ENCODE measurements at regions not wholly inside any gene's neighbourhood (a gene's known extent, or its start where the extent isn't known, plus 50 kb on each side); places are given as distances from the start of the nearest gene placed in this dataset.

DNA sequence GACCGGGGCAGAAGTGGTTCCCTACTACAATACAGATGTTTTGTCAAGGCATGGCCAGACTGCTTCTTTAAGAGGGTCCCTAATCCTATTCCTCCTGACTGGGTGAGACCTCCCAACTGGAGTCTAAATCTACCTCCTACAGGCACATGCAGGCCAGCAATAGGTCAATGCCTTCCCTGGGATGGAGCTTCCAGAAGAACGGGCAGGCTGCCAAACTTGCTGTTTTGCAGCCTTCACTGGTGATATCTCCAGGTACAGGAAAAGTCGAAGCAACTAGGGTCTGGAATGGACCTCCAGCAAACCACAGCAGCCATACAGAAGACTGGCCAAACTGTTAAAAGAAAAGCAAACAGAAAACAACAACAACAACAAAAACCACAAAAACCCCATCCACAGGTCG is 678.4 kb upstream of the DIAPH2 start:
- no peak overlapping the region for H3K23ac ChIP-seq (ENCODE audit: low read length in 2 of 2)
- no peak overlapping the region for H4K91ac ChIP-seq (ENCODE audit: low read length)
- no peak overlapping the region for H3K18ac ChIP-seq (ENCODE audit: low read depth in 1 of 2, low read length in 2 of 2)
- no peaks in the 10 kb centered on the region for H3K79me1 ChIP-seq (replicated peaks; ENCODE audit: low read length, poor library complexity, severe bottlenecking)
- no peak overlapping the region for H3K27ac ChIP-seq (ENCODE audit: low read length, poor library complexity, severe bottlenecking)
- no peak overlapping the region for H3K4ac ChIP-seq (ENCODE audit: low read depth in 1 of 2, low read length in 2 of 2)
- WGBS, result 80% methylated on average over 4 of the region's 4 CpGs
- H3K14ac ChIP-seq (ENCODE audit: low read length in 2 of 2), result no peak overlapping the region
- peaks cover 5% of the 10 kb centered on the region for H3K9me3 ChIP-seq (ENCODE audit: control insufficient read depth, low read length)
- no peak overlapping the region for H3K4me2 ChIP-seq (ENCODE audit: low read length, poor library complexity, severe bottlenecking)
- no peaks in the 10 kb centered on the region for H3K36me3 ChIP-seq (ENCODE audit: control insufficient read depth in 1 of 2, insufficient read depth in 2 of 2, low read depth in 1 of 2, low read length in 2 of 2)
- H2AFZ ChIP-seq (ENCODE audit: low read depth, low read length), result no peak overlapping the region
- no peak overlapping the region for H4K8ac ChIP-seq (ENCODE audit: low read length)
- H2AK5ac ChIP-seq (ENCODE audit: low read length, severe bottlenecking), result no peak overlapping the region
- no peak overlapping the region for H2BK12ac ChIP-seq (ENCODE audit: low read length in 2 of 2)
- peaks cover 1% of the 10 kb centered on the region for H3K4me1 ChIP-seq (ENCODE audit: control insufficient read depth, insufficient read depth, low read depth, low read length)
- no peak overlapping the region for H2BK15ac ChIP-seq (ENCODE audit: low read depth, poor library complexity, severe bottlenecking)
- H2BK5ac ChIP-seq (ENCODE audit: low read depth, low read length, poor library complexity, severe bottlenecking), result no peak overlapping the region
- no peaks in the 10 kb centered on the region for H3K27me3 ChIP-seq (ENCODE audit: control insufficient read depth in 1 of 2, insufficient read depth in 1 of 2, low read length in 2 of 2)
- H3K9ac ChIP-seq (ENCODE audit: low read length), result no peak overlapping the region
- no peak overlapping the region for H2BK120ac ChIP-seq (ENCODE audit: low read depth, low read length)
- no peak overlapping the region for H3K4me3 ChIP-seq (ENCODE audit: insufficient read depth in 1 of 2, low read depth in 1 of 2, low read length in 2 of 2)
- no peak for DNase-seq

- no peak for DNase-seq
- no peaks in the 10 kb centered on the region for H3K27me3 ChIP-seq (ENCODE audit: control insufficient read depth in 1 of 2, insufficient read depth in 1 of 2, low read length in 2 of 2)
- no peaks in the 10 kb centered on the region for H3K79me1 ChIP-seq (replicated peaks; ENCODE audit: low read length, poor library complexity, severe bottlenecking)
- H2BK120ac ChIP-seq (ENCODE audit: low read depth, low read length), result no peak overlapping the region
- WGBS, result 85% methylated on average over 2 of the region's 2 CpGs
- no peaks in the 10 kb centered on the region for H3K4me1 ChIP-seq (ENCODE audit: control insufficient read depth, insufficient read depth, low read depth, low read length)
- H3K36me3 ChIP-seq (ENCODE audit: control insufficient read depth in 1 of 2, insufficient read depth in 2 of 2, low read depth in 1 of 2, low read length in 2 of 2), result no peaks in the 10 kb centered on the region
- no peak overlapping the region for H3K18ac ChIP-seq (ENCODE audit: low read depth in 1 of 2, low read length in 2 of 2)
- peaks cover 10% of the 10 kb centered on the region for H3K9me3 ChIP-seq (ENCODE audit: control insufficient read depth, low read length)
- H4K8ac ChIP-seq (ENCODE audit: low read length), result no peak overlapping the region
- H3K23ac ChIP-seq (ENCODE audit: low read length in 2 of 2), result no peak overlapping the region
- H2AK5ac ChIP-seq (ENCODE audit: low read length, severe bottlenecking), result no peak overlapping the region
- no peak overlapping the region for H3K9ac ChIP-seq (ENCODE audit: low read length)
- no peak overlapping the region for H3K4me3 ChIP-seq (ENCODE audit: insufficient read depth in 1 of 2, low read depth in 1 of 2, low read length in 2 of 2)
- no peak overlapping the region for H4K91ac ChIP-seq (ENCODE audit: low read length)
- H3K14ac ChIP-seq (ENCODE audit: low read length in 2 of 2), result no peak overlapping the region
- no peak overlapping the region for H2BK5ac ChIP-seq (ENCODE audit: low read depth, low read length, poor library complexity, severe bottlenecking)
- H2AFZ ChIP-seq (ENCODE audit: low read depth, low read length), result no peak overlapping the region
- H2BK12ac ChIP-seq (ENCODE audit: low read length in 2 of 2), result no peak overlapping the region
- H3K4me2 ChIP-seq (ENCODE audit: low read length, poor library complexity, severe bottlenecking), result no peak overlapping the region
- H3K4ac ChIP-seq (ENCODE audit: low read depth in 1 of 2, low read length in 2 of 2), result no peak overlapping the region
- H2BK15ac ChIP-seq (ENCODE audit: low read depth, poor library complexity, severe bottlenecking), result no peak overlapping the region
- no peak overlapping the region for H3K27ac ChIP-seq (ENCODE audit: low read length, poor library complexity, severe bottlenecking)
These were observed 657.2 kb upstream of the DIAPH2 start for GRCh38 chrX:96027407-96027806.

DNA sequence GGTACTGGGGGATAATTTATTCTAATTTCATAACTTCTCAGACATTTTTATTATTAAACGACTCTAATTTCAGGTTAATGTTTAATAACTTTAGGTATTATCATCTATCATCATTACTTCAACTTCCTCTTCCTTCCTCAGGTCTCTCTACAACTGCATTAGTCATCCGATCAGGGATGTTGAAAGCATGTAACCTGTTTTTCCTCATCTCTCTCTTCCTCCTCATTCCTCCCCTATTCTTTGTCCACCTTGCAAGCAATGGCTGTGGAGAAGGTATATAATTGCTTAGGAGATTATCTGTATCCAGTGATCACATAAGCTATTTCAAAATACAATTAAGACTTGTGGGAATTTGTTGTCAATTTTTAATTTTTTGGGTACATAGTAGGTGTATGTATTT is 632.6 kb upstream of the DIAPH2 start:
- H4K91ac ChIP-seq (ENCODE audit: low read length), result no peak overlapping the region
- DNase-seq, result no peak
- WGBS, result 80% methylated on average over 1 of the region's 2 CpGs
- no peak overlapping the region for H2BK12ac ChIP-seq (ENCODE audit: low read length in 2 of 2)
- H2BK5ac ChIP-seq (ENCODE audit: low read depth, low read length, poor library complexity, severe bottlenecking), result no peak overlapping the region
- H3K36me3 ChIP-seq (ENCODE audit: control insufficient read depth in 1 of 2, insufficient read depth in 2 of 2, low read depth in 1 of 2, low read length in 2 of 2), result no peaks in the 10 kb centered on the region
- no peaks in the 10 kb centered on the region for H3K27me3 ChIP-seq (ENCODE audit: control insufficient read depth in 1 of 2, insufficient read depth in 1 of 2, low read length in 2 of 2)
- no peak overlapping the region for H3K18ac ChIP-seq (ENCODE audit: low read depth in 1 of 2, low read length in 2 of 2)
- H3K79me1 ChIP-seq (replicated peaks; ENCODE audit: low read length, poor library complexity, severe bottlenecking), result no peaks in the 10 kb centered on the region
- no peak overlapping the region for H2AFZ ChIP-seq (ENCODE audit: low read depth, low read length)
- no peaks in the 10 kb centered on the region for H3K4me1 ChIP-seq (ENCODE audit: control insufficient read depth, insufficient read depth, low read depth, low read length)
- H3K23ac ChIP-seq (ENCODE audit: low read length in 2 of 2), result no peak overlapping the region
- no peak overlapping the region for H2BK120ac ChIP-seq (ENCODE audit: low read depth, low read length)
- no peak overlapping the region for H2AK5ac ChIP-seq (ENCODE audit: low read length, severe bottlenecking)
- no peak overlapping the region for H3K27ac ChIP-seq (ENCODE audit: low read length, poor library complexity, severe bottlenecking)
- H3K4ac ChIP-seq (ENCODE audit: low read depth in 1 of 2, low read length in 2 of 2), result no peak overlapping the region
- H3K9me3 ChIP-seq (ENCODE audit: control insufficient read depth, low read length), result no peaks in the 10 kb centered on the region
- no peak overlapping the region for H3K9ac ChIP-seq (ENCODE audit: low read length)
- H4K8ac ChIP-seq (ENCODE audit: low read length), result no peak overlapping the region
- no peak overlapping the region for H2BK15ac ChIP-seq (ENCODE audit: low read depth, poor library complexity, severe bottlenecking)
- H3K14ac ChIP-seq (ENCODE audit: low read length in 2 of 2), result no peak overlapping the region
- no peak overlapping the region for H3K4me3 ChIP-seq (ENCODE audit: insufficient read depth in 1 of 2, low read depth in 1 of 2, low read length in 2 of 2)
- no peak overlapping the region for H3K4me2 ChIP-seq (ENCODE audit: low read length, poor library complexity, severe bottlenecking)

- Histone ChIP-seq H2BK12ac (ENCODE audit: low read length in 2 of 2) (no peak overlapping the region), H3K4me1 (ENCODE audit: control insufficient read depth, insufficient read depth, low read depth, low read length) (no peaks in the 10 kb centered on the region), H3K9me3 (ENCODE audit: control insufficient read depth, low read length) (peaks cover 3% of the 10 kb centered on the region), H3K4me3 (ENCODE audit: insufficient read depth in 1 of 2, low read depth in 1 of 2, low read length in 2 of 2) (no peak overlapping the region), H2BK5ac (ENCODE audit: low read depth, low read length, poor library complexity, severe bottlenecking) (no peak overlapping the region), H3K18ac (ENCODE audit: low read depth in 1 of 2, low read length in 2 of 2) (no peak overlapping the region), H3K14ac (ENCODE audit: low read length in 2 of 2) (no peak overlapping the region), H3K36me3 (ENCODE audit: control insufficient read depth in 1 of 2, insufficient read depth in 2 of 2, low read depth in 1 of 2, low read length in 2 of 2) (no peaks in the 10 kb centered on the region), H3K4ac (ENCODE audit: low read depth in 1 of 2, low read length in 2 of 2) (no peak overlapping the region), H3K79me1 (replicated peaks; ENCODE audit: low read length, poor library complexity, severe bottlenecking) (no peaks in the 10 kb centered on the region), H2AK5ac (ENCODE audit: low read length, severe bottlenecking) (no peak overlapping the region), H3K4me2 (ENCODE audit: low read length, poor library complexity, severe bottlenecking) (no peak overlapping the region), H4K8ac (ENCODE audit: low read length) (no peak overlapping the region), H3K23ac (ENCODE audit: low read length in 2 of 2) (no peak overlapping the region), H4K91ac (ENCODE audit: low read length) (no peak overlapping the region), H3K9ac (ENCODE audit: low read length) (no peak overlapping the region), H2BK120ac (ENCODE audit: low read depth, low read length) (no peak overlapping the region), H3K27ac (ENCODE audit: low read length, poor library complexity, severe bottlenecking) (no peak overlapping the region), H2AFZ (ENCODE audit: low read depth, low read length) (no peak overlapping the region), H2BK15ac (ENCODE audit: low read depth, poor library complexity, severe bottlenecking) (no peak overlapping the region), H3K27me3 (ENCODE audit: control insufficient read depth in 1 of 2, insufficient read depth in 1 of 2, low read length in 2 of 2) (peaks cover 0 to 3% of the 10 kb centered on the region in 2 experiments)
- DNase-seq, result no peak
These were observed 602.8 kb upstream of the DIAPH2 start for GRCh38 chrX:96081891-96082290.

Measured in mesenchymal stem cell (in vitro differentiated cells and primary cell).